OCI-LY1 (cell line): ENCODE measurements at regions not wholly inside any gene's neighbourhood (a gene's known extent, or its start where the extent isn't known, plus 50 kb on each side); places are given as distances from the start of the nearest gene placed in this dataset.

Source experiments
- EZH2 ChIP-seq: fragments of 200-600 bp; sonication (generic), shearing (Covaris generic); IDR thresholded peaks from 2 replicates; pipeline ENCODE4 v1.8.0; 2017; ENCODE audit warnings: borderline replicate concordance, mixed run types, mild to moderate bottlenecking, antibody characterized with exemption, low read length, moderate library complexity, mixed read lengths
- TF ChIP-seq, protein P1 (sequence below): fragments of 200-600 bp; sonication (generic), shearing (Covaris generic); IDR thresholded peaks from 2 replicates; pipeline ENCODE4 v1.5.1; 2017; ENCODE audit warnings: mild to moderate bottlenecking, antibody characterized with exemption, low read length, moderate library complexity, mixed read lengths

DNA sequence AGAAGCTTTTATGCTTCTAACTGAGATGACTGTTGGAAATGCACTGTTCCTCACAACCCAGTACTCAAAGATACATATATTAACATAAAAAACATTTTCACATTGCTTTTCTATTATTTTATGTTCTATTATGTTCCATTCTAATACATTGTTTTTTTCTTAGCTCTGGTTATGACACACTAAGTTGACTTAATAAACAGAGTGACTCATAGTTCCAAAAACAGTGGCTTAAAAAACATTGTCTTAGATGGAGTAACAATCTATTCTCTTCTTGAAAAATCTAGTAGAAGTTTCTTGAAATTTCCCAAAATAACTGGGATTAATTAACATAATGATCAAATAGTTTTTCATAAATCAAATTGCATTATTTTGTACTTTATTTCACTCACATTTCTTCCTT lies 328.2 kb upstream of the LRATD1 start:
- TF ChIP-seq, protein P1, sequence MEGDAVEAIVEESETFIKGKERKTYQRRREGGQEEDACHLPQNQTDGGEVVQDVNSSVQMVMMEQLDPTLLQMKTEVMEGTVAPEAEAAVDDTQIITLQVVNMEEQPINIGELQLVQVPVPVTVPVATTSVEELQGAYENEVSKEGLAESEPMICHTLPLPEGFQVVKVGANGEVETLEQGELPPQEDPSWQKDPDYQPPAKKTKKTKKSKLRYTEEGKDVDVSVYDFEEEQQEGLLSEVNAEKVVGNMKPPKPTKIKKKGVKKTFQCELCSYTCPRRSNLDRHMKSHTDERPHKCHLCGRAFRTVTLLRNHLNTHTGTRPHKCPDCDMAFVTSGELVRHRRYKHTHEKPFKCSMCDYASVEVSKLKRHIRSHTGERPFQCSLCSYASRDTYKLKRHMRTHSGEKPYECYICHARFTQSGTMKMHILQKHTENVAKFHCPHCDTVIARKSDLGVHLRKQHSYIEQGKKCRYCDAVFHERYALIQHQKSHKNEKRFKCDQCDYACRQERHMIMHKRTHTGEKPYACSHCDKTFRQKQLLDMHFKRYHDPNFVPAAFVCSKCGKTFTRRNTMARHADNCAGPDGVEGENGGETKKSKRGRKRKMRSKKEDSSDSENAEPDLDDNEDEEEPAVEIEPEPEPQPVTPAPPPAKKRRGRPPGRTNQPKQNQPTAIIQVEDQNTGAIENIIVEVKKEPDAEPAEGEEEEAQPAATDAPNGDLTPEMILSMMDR = no peak
- TF ChIP-seq EZH2 = no peak
